Heart left ventricle (tissue), 13 donors: ENCODE measurements at regions not wholly inside any gene's neighbourhood (a gene's known extent, or its start where the extent isn't known, plus 50 kb on each side); places are given as distances from the start of the nearest gene placed in this dataset.

ENCODE experiments used
- CTCF ChIP-seq, 12 donors: fragments of 200-600 bp; sonication (generic) in 4 of 12; IDR thresholded peaks; one replicate each; pipeline versions ENCODE4 v1.5.0 to v1.8.0; 2018 to 2022; ENCODE audit warnings: antibody characterized with exemption in 12 of 12, mild to moderate bottlenecking in 5 of 12
- POLR2A ChIP-seq, 2 donors: fragments of 450-650 bp; IDR thresholded peaks; one replicate each; pipeline ENCODE4 v1.6.1; 2017; ENCODE audit warnings: antibody characterized with exemption in 2 of 2, mild to moderate bottlenecking in 2 of 2, moderate library complexity in 2 of 2
- donor health status: ischemic (EF 13 %, LVEDD 7.1; RV severe dilation, severe dysfunction).
- donor health status: DM: no; HTN: yes; CAD: no.
- donor health status: DM: no; HTN: no; CAD: no.
- donor health status: ischemic (EF 25% LVEDD 6.9; RV normal size, moderate dysfunction).
- donor health status: ischemic (EF 25% LVEDD 5.7; RV mildly dilated, moderate dysfunction).
- donor health status: ischemic (EF 35%, LVEDD 5.7; RV mildly dilated, moderate dysfunction).
- donor health status: nonischemic (EF 11% LVEDD 7.7; RV severe dilation, severe dysfunction).
- donor health status: DM: yes; HTN: yes; CAD: no.
- donor health status: PGD.
- donor health status: ischemic (EF 29% LVEDD 5.4; RV normal size, mild dysfunction).
- donor health status: nonischemic (EF 23%, LVEDD 6.1; RV moderate dilation, normal function).

GRCh38 chr13:31964168-31964567 is 67.4 kb upstream of the FRY start:
- TF ChIP-seq CTCF (IDR thresholded peaks at IDR 0.05) (no peak), POLR2A (IDR thresholded peaks at IDR 0.05) (no peak)
